BJ (cell line): ENCODE measurements at regions not wholly inside any gene's neighbourhood (a gene's known extent, or its start where the extent isn't known, plus 50 kb on each side); places are given as distances from the start of the nearest gene placed in this dataset.

Source experiments
- CTCF ChIA-PET: fragments of 350-600 bp; formaldehyde crosslinking; extraction: SDS; loops from one replicate; lab custom pipeline; 2021; ENCODE audit warnings: antibody characterized with exemption, inconsistent platforms; lab: Yijun Ruan, JAX
- POLR2A ChIA-PET: fragments of 300-600 bp; sonication (Branson Sonifier 250); formaldehyde crosslinking; extraction: SDS; loops from one replicate; lab custom pipeline; 2021; ENCODE audit warnings: antibody characterized with exemption; lab: Charles Lee
- DNase-seq: peaks from one replicate; pipeline ENCODE4 v3.0.0-alpha.2; 2011; ENCODE audit warnings: low read depth
- H3K27me3 ChIP-seq: 2 replicates; pipeline ENCODE4 v1.6.0; 2011; ENCODE audit warnings: low read length; ENCODE audit not compliant: control insufficient read depth, insufficient read depth
- H3K36me3 ChIP-seq: 2 replicates; pipeline ENCODE4 v1.5.1; 2011; ENCODE audit warnings: low read length; ENCODE audit not compliant: control insufficient read depth, insufficient read depth
- H3K4me3 ChIP-seq: 2 replicates; pipeline ENCODE4 v1.5.1; 2011; ENCODE audit warnings: low read depth, mild to moderate bottlenecking, control low read depth, low read length
- TF ChIP-seq, protein P1 (sequence below): IDR thresholded peaks from 2 replicates; pipeline ENCODE4 v1.5.1; 2011; ENCODE audit warnings: low read depth, mild to moderate bottlenecking, control low read depth, inconsistent platforms, low read length, moderate library complexity; ENCODE audit not compliant: insufficient read depth

GRCh38 chr20:50371878-50372769 lies 138.1 kb upstream of the PTPN1 start:
- DNase-seq, result no peak
- H3K36me3 ChIP-seq, result no peaks in the 10 kb centered on the region
- TF ChIP-seq, protein P1, sequence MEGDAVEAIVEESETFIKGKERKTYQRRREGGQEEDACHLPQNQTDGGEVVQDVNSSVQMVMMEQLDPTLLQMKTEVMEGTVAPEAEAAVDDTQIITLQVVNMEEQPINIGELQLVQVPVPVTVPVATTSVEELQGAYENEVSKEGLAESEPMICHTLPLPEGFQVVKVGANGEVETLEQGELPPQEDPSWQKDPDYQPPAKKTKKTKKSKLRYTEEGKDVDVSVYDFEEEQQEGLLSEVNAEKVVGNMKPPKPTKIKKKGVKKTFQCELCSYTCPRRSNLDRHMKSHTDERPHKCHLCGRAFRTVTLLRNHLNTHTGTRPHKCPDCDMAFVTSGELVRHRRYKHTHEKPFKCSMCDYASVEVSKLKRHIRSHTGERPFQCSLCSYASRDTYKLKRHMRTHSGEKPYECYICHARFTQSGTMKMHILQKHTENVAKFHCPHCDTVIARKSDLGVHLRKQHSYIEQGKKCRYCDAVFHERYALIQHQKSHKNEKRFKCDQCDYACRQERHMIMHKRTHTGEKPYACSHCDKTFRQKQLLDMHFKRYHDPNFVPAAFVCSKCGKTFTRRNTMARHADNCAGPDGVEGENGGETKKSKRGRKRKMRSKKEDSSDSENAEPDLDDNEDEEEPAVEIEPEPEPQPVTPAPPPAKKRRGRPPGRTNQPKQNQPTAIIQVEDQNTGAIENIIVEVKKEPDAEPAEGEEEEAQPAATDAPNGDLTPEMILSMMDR, result no peak
- POLR2A ChIA-PET, result no interaction called here
- H3K4me3 ChIP-seq, result no peak overlapping the region
- peaks cover 2% of the 10 kb centered on the region; the same call in 1 of the 2 replicates for H3K27me3 ChIP-seq
- CTCF ChIA-PET, result no interaction called here

DNA sequence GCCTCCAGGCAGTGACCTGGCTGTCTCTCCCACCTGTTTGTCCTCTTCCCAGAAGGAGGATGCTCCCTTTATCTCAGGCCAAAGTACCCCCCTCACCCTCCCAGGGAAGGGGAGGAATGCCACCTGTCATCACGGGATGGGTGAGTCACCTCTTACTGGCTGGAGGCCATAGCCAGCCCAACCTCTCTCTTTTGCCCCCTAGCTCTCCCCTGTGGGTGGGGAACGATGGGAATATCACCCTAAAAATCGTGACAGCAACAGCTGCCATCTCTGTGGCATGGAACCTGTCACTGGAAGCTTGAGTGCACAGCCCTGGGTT lies 137.5 kb upstream of the PTPN1 start:
- TF ChIP-seq, protein P1, result no peak
- CTCF ChIA-PET, result no interaction called here
- Histone ChIP-seq H3K4me3 (no peak overlapping the region), H3K27me3 (no peaks in the 10 kb centered on the region; the same call in 1 of the 2 replicates), H3K36me3 (no peaks in the 10 kb centered on the region)
- DNase-seq, result no peak
- POLR2A ChIA-PET, result no interaction called here

GRCh38 chr20:50373674-50374286 lies 136.4 kb upstream of the PTPN1 start:
- ChIA-PET POLR2A (no interaction called here), CTCF (no interaction called here)
- TF ChIP-seq, protein P1, result no peak
- no peak for DNase-seq
- Histone ChIP-seq H3K4me3 (no peak overlapping the region), H3K27me3 (no peaks in the 10 kb centered on the region), H3K36me3 (no peaks in the 10 kb centered on the region)

DNA sequence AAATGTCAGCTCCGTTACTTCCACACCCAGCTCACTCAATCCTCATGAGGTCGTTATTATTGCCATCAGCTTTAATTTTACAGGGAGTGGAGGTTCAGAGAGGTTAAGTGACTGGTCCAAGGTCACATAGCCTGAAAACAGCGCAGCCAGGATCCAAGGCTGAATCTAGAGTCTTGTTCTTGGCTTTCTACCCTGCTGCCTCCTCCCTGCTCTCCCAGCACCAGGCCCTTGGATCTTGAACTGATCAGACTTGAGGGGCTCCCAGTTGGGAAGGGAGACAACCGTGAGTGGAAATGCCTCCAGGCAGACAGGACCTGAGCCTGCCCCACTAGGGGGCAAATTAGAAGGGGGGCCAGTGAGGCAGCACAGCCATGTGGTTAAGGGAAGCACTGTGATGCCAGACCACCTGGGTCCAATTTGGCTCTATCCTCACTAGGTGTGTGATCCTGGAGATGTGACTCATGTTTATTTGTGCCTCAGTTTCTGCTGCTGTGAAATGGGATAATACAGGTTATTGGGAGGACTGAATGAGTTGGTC lies 135.6 kb upstream of the PTPN1 start:
- TF ChIP-seq, protein P1, result no peak
- no peak overlapping the region for H3K4me3 ChIP-seq
- DNase-seq, result no peak
- no peaks in the 10 kb centered on the region for H3K27me3 ChIP-seq
- no peaks in the 10 kb centered on the region for H3K36me3 ChIP-seq
- ChIA-PET CTCF (no interaction called here), POLR2A (no interaction called here)

- H3K4me3 ChIP-seq, result no peak overlapping the region
- CTCF ChIA-PET, result no interaction called here
- no peaks in the 10 kb centered on the region for H3K36me3 ChIP-seq
- no peaks in the 10 kb centered on the region for H3K27me3 ChIP-seq
- TF ChIP-seq, protein P1, result no peak
- POLR2A ChIA-PET, result no interaction called here
- no peak for DNase-seq
Observed at GRCh38 chr20:50376179-50376887, 133.8 kb upstream of the PTPN1 start.
